ENCODE measurements at regions not wholly inside any gene's neighbourhood (a gene's known extent, or its start where the extent isn't known, plus 50 kb on each side); places are given as distances from the start of the nearest gene placed in this dataset.
"Not testable (repeated sequence)": the region's sequence is repeated elsewhere in the genome, so short reads cannot be mapped to it uniquely, and the experiment has no call there.

GRCh38 chr3:178206521-178206920 is 329.7 kb upstream of the KCNMB2 start:
- WGBS, 2 donors, result 52 to 68% methylated on average over 3 of the region's 3 CpGs
- intact Hi-C loops (cut with DNase I), result no loop called here
- Histone ChIP-seq H3K4me1 (peaks cover 0 to 36% (median 14%) of the 10 kb centered on the region in 3 donors), H3K27ac (peak overlapping the region in 2 of 4 donors; percentile 7 to 36), H3K36me3 (no peaks in the 10 kb centered on the region), H3K4me3 (no peak overlapping the region), H3K27me3 (no peaks in the 10 kb centered on the region), H3K9me3 (no peaks in the 10 kb centered on the region)
- TF ChIP-seq CTCF (IDR thresholded peaks at IDR 0.05) (no peak), POLR2A (IDR thresholded peaks at IDR 0.05) (no peak)
- DNase-seq, result no peak

DNA sequence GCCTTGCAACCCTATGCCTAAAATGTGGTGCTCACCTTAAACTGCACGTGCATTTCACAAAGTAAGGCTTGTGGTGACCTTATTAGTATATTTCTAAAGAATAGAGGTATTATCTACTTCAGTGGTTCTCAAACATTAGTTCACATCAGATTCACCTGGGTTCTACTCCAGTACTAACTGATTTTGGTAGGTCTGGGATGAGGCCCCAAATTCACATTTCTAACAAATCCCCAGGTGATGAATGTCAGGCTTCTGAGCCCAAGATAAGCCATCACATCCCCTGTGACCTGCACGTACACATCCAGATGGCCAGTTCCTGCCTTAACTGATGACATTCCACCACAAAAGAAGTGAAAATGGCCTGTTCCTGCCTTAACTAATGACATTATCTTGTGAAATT is 329.1 kb upstream of the KCNMB2 start:
- Histone ChIP-seq H3K27ac (peak overlapping the region in 2 of 4 donors; percentile 7 to 36), H3K4me1 (peaks cover 0 to 37% (median 14%) of the 10 kb centered on the region in 3 donors)
- H3K27me3 ChIP-seq; H3K4me3 ChIP-seq; intact Hi-C loops (cut with DNase I); H3K36me3 ChIP-seq; DNase-seq; H3K9me3 ChIP-seq: not testable (repeated sequence)
- 35 to 40% methylated on average over 2 of the region's 2 CpGs for WGBS, 2 donors

- H3K4me1 ChIP-seq, result peaks cover 0 to 41% (median 14%) of the 10 kb centered on the region in 3 donors
- H3K9me3 ChIP-seq; intact Hi-C loops (cut with DNase I); H3K27ac ChIP-seq; H3K36me3 ChIP-seq; DNase-seq; H3K27me3 ChIP-seq; H3K4me3 ChIP-seq: not testable (repeated sequence)
- WGBS, 2 donors, result 63 to 79% methylated on average over 2 to 9 of the region's 9 CpGs
Measured at GRCh38 chr3:178207627-178208026, 328.6 kb upstream of the KCNMB2 start.

DNA sequence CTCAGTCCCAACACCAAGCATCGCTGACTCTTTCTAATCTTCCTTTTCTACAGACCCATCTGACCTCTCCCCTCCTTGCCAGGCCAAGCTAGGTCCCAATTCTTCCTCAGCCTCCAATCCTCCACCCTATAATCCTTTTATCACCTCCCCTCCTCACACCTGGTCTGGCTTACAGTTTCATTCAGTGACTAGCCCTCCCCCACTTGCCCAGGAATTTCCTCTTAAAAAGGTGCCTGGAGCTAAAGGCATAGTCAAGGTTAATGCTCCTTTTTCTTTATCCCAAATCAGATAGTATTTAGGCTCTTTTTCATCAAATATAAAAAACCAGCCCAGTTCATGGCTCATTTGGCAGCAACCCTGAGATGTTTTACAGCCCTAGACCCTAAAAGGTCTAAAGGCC is 327.1 kb upstream of the KCNMB2 start:
- H3K9me3 ChIP-seq; H3K27ac ChIP-seq; H3K4me3 ChIP-seq; intact Hi-C loops (cut with DNase I); H3K27me3 ChIP-seq; DNase-seq; H3K36me3 ChIP-seq: not testable (repeated sequence)
- 90 to 100% methylated on average over 1 of the region's 1 CpG for WGBS, 2 donors
- H3K4me1 ChIP-seq, result peaks cover 0 to 30% (median 7%) of the 10 kb centered on the region in 3 donors

- H3K4me3 ChIP-seq; H3K27ac ChIP-seq; H3K36me3 ChIP-seq; DNase-seq; H3K9me3 ChIP-seq; intact Hi-C loops (cut with DNase I); H3K27me3 ChIP-seq: not testable (repeated sequence)
- peaks cover 0 to 30% (median 7%) of the 10 kb centered on the region in 3 donors for H3K4me1 ChIP-seq
- WGBS, 2 donors, result 70 to 79% methylated on average over 2 of the region's 2 CpGs
Measured at GRCh38 chr3:178209618-178210017, 326.6 kb upstream of the KCNMB2 start.

GRCh38 chr3:178211086-178211485 is 325.1 kb upstream of the KCNMB2 start:
- H3K27ac ChIP-seq; H3K36me3 ChIP-seq; H3K27me3 ChIP-seq; H3K4me3 ChIP-seq; DNase-seq; H3K9me3 ChIP-seq; intact Hi-C loops (cut with DNase I): not testable (repeated sequence)
- 62 to 65% methylated on average over 1 of the region's 1 CpG for WGBS, 2 donors
- H3K4me1 ChIP-seq, result peaks cover 0 to 30% (median 7%) of the 10 kb centered on the region in 3 donors

DNA sequence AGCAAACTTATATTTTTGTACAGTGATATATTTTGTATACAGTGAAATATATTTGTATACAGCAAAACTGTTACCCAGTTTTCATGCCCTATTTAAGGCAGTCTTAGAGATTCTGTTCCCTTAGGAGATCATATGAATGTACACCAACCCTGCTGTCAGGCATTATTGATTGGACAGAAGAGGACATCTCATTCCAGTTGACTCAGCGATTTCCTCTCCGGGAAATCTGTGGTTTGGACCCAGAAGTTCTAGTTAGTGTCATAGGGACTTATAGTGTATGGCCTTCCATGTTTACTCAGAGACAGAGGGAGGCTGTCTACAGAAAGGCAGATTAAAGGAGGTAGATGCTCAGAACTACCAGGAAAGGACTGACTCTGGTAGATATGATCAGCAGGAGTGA is 318.8 kb upstream of the KCNMB2 start:
- Histone ChIP-seq H3K36me3 (no peaks in the 10 kb centered on the region), H3K4me1 (peaks cover 0 to 4% (median 0%) of the 10 kb centered on the region in 3 donors), H3K9me3 (no peaks in the 10 kb centered on the region), H3K27me3 (no peaks in the 10 kb centered on the region), H3K27ac (no peak overlapping the region), H3K4me3 (no peak overlapping the region)
- intact Hi-C loops (cut with DNase I), result no loop called here
- 68 to 72% methylated on average over 2 of the region's 2 CpGs for WGBS, 2 donors
- no peak for DNase-seq
- TF ChIP-seq CTCF (IDR thresholded peaks at IDR 0.05) (no peak), POLR2A (IDR thresholded peaks at IDR 0.05) (no peak)

GRCh38 chr3:178218231-178218630 is 318.0 kb upstream of the KCNMB2 start:
- H3K4me3 ChIP-seq, result no peak overlapping the region
- TF ChIP-seq CTCF (IDR thresholded peaks at IDR 0.05), result no peak
- no peak for TF ChIP-seq POLR2A (IDR thresholded peaks at IDR 0.05)
- no peaks in the 10 kb centered on the region for H3K9me3 ChIP-seq
- intact Hi-C loops (cut with DNase I), result no loop called here
- H3K36me3 ChIP-seq, result no peaks in the 10 kb centered on the region
- no peak overlapping the region for H3K27ac ChIP-seq
- DNase-seq, result no peak
- no peaks in the 10 kb centered on the region for H3K4me1 ChIP-seq
- H3K27me3 ChIP-seq, result no peaks in the 10 kb centered on the region

DNA sequence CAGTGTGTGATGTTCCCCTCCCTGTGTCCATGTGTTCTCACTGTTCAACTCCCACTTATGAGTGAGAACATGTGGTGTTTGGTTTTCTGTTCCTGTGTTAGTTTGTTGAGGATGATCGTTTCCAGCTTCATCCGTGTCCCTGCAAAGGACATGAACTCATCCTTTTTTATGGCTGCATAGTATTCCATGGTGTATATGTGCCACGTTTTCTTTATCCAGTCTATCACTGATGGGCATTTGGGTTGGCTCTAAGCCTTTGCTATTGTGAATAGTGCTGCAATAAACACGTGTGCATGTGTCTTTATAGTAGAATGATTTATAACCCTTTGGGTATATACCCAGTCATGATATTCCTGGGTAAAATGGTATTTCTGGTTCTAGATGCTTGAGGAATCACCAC is 316.6 kb upstream of the KCNMB2 start:
- intact Hi-C loops (cut with DNase I); DNase-seq; H3K27ac ChIP-seq; H3K27me3 ChIP-seq; H3K4me1 ChIP-seq; H3K9me3 ChIP-seq; H3K36me3 ChIP-seq; H3K4me3 ChIP-seq: not testable (repeated sequence)
- WGBS, 2 donors, result 72 to 74% methylated on average over 4 of the region's 4 CpGs
